HFF-Myc (cell line): ENCODE measurements at regions not wholly inside any gene's neighbourhood (a gene's known extent, or its start where the extent isn't known, plus 50 kb on each side); places are given as distances from the start of the nearest gene placed in this dataset.

Experiments
- DNase-seq: peaks from one replicate; pipeline ENCODE4 v3.0.0-alpha.2; 2011; ENCODE audit warnings: low read depth; ENCODE audit errors: extremely low read depth
- H3K4me3 ChIP-seq: replicated peaks from 2 replicates; pipeline ENCODE4 v1.5.1; 2011; ENCODE audit warnings: low read depth, mild to moderate bottlenecking, control low read depth, low read length
- TF ChIP-seq, protein P1 (sequence below): IDR thresholded peaks from 2 replicates; pipeline ENCODE4 v1.5.1; 2012; ENCODE audit warnings: mild to moderate bottlenecking, low read depth, low read length, control low read depth; ENCODE audit errors: missing control alignments

- H3K4me3 ChIP-seq = no peak overlapping the region
- DNase-seq = no peak
- TF ChIP-seq, protein P1, sequence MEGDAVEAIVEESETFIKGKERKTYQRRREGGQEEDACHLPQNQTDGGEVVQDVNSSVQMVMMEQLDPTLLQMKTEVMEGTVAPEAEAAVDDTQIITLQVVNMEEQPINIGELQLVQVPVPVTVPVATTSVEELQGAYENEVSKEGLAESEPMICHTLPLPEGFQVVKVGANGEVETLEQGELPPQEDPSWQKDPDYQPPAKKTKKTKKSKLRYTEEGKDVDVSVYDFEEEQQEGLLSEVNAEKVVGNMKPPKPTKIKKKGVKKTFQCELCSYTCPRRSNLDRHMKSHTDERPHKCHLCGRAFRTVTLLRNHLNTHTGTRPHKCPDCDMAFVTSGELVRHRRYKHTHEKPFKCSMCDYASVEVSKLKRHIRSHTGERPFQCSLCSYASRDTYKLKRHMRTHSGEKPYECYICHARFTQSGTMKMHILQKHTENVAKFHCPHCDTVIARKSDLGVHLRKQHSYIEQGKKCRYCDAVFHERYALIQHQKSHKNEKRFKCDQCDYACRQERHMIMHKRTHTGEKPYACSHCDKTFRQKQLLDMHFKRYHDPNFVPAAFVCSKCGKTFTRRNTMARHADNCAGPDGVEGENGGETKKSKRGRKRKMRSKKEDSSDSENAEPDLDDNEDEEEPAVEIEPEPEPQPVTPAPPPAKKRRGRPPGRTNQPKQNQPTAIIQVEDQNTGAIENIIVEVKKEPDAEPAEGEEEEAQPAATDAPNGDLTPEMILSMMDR = no peak
Observed at GRCh38 chr2:13156916-13157315, 440.2 kb downstream of the TRIB2 start.

DNA sequence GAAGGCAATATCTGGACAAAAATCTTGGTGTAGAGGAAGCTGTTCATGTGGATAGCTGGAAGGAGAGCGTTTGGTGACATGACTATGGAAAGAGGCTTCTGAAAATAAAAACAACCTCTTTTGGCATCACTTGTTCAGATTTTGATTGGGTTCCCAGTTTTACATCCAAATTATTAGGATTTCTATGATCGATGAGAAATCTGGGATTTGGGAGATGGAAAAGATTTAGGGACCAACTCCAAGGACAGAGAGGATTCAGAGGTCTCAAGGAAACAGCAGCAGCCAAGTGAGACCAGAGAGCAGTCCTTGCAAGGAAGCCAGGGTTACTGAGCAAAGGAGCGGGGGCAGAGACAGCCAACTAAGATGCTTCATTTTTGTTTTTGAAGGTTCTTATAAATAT, 441.7 kb downstream of the TRIB2 start:
- DNase-seq = no peak
- H3K4me3 ChIP-seq = no peak overlapping the region
- TF ChIP-seq, protein P1 = no peak

- DNase-seq = no peak
- TF ChIP-seq, protein P1 = no peak
- H3K4me3 ChIP-seq = no peak overlapping the region
Observed at GRCh38 chr2:13180729-13181128, 464.0 kb downstream of the TRIB2 start.

DNA sequence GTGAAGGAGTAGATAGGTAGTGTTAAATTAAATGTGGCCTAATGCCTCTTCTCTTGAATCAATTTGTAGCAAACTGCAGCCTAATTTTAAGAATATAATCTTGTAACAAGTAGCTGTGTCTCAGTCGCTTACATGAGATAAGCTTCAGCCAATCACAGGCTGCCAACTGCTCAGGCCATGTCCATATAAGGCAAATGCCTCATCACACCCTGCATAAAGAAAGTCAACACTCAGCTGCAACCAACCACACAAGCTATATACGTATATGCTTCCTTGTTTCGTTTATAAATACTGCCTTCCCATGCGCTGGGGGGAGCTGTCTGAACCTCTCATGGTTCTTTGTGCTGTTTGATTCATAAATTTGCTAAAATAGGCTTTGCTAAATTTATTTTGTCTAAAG, 476.3 kb downstream of the TRIB2 start:
- H3K4me3 ChIP-seq = no peak overlapping the region
- TF ChIP-seq, protein P1 = no peak
- no peak for DNase-seq

DNA sequence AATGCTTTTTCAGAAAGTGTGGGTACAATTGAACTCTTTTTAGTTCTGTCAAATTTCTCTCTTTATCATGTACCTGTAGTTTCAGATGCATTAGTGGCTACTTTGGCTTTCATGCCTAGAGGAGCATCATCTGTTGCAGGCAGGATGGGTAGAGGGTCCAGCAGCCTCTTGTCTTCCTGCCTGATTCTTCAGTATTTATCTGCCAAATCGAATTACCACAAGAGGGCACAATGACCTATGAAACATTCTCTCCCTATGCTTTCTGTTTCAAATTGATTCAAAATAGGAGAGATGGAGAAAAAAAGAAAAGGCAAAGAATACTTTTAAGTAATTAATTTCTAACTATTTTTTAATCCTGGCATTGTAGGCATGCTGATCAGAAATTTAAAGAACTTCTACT, 477.2 kb downstream of the TRIB2 start:
- no peak for DNase-seq
- TF ChIP-seq, protein P1 = no peak
- no peak overlapping the region for H3K4me3 ChIP-seq

DNA sequence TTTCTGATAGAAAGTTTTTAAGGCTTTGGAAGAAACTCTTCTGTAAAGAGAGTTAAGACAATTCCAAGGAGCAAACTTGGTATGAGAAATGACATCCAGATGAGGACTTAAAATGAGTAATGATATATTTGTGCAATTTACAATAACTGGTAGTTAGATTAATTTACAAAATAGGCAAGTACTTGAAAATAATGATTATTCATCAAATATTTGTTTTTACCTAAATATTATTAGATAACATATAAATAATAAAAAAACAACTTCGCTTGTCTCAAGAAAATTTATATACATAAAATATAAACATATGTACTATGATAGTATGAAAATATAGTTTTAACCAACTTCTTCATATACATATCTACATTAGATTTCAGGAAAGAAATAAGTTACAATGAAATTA, 478.5 kb downstream of the TRIB2 start:
- no peak for DNase-seq
- TF ChIP-seq, protein P1 = no peak

DNA sequence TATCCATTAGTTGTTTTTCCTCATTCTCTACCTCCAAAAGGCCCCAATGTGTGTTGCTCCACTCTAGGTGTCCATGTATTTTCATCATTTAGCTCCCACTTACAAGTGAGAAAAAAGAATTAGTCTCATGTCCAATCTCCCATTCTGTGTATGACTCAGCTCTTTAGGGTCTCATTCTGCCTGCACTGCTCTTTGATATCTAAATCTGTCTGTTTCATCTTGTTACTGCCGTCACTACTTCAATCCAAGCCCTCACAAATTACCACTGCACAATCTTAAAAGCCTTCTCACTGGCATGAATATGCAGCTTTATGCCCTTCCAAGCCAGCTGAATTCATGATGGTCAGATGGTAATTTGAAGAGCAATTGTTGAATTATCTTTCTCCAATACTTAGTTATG, 480.5 kb downstream of the TRIB2 start:
- no peak for DNase-seq
- TF ChIP-seq, protein P1 = no peak
- H3K4me3 ChIP-seq = no peak overlapping the region

More for the DNA sequence above, 478.5 kb downstream of the TRIB2 start:
- H3K4me3 ChIP-seq = no peak overlapping the region
